H1 (cell line): ENCODE measurements at regions not wholly inside any gene's neighbourhood (a gene's known extent, or its start where the extent isn't known, plus 50 kb on each side); places are given as distances from the start of the nearest gene placed in this dataset.

Source experiments
- ATF3 ChIP-seq: IDR thresholded peaks from 2 replicates; pipeline ENCODE4 v1.6.1; 2011; ENCODE audit warnings: low read depth, mild to moderate bottlenecking, low read length; ENCODE audit not compliant: insufficient read depth
- CHD7 ChIP-seq: fragments of 300-600 bp; sonication (generic); IDR thresholded peaks from 2 replicates; pipeline ENCODE4 v1.7.1; 2012; ENCODE audit warnings: low read length, moderate library complexity, mild to moderate bottlenecking, inconsistent platforms; ENCODE audit not compliant: insufficient replicate concordance
- NRF1 ChIP-seq: IDR thresholded peaks from 2 replicates; pipeline ENCODE4 v1.6.1; 2011; ENCODE audit warnings: mild to moderate bottlenecking, low read depth, low read length, improper control_type of control experiment
- USF2 ChIP-seq: IDR thresholded peaks from 2 replicates; pipeline ENCODE4 v1.6.1; 2011; ENCODE audit warnings: low read length, improper control_type of control experiment
- YY1 ChIP-seq: IDR thresholded peaks from 2 replicates; pipeline ENCODE4 v1.6.1; 2011; ENCODE audit warnings: low read depth, mild to moderate bottlenecking, low read length
- TF ChIP-seq, protein P1 (sequence below): IDR thresholded peaks from 2 replicates; pipeline ENCODE4 v1.6.1; 2012; ENCODE audit warnings: low read length, inconsistent platforms

DNA sequence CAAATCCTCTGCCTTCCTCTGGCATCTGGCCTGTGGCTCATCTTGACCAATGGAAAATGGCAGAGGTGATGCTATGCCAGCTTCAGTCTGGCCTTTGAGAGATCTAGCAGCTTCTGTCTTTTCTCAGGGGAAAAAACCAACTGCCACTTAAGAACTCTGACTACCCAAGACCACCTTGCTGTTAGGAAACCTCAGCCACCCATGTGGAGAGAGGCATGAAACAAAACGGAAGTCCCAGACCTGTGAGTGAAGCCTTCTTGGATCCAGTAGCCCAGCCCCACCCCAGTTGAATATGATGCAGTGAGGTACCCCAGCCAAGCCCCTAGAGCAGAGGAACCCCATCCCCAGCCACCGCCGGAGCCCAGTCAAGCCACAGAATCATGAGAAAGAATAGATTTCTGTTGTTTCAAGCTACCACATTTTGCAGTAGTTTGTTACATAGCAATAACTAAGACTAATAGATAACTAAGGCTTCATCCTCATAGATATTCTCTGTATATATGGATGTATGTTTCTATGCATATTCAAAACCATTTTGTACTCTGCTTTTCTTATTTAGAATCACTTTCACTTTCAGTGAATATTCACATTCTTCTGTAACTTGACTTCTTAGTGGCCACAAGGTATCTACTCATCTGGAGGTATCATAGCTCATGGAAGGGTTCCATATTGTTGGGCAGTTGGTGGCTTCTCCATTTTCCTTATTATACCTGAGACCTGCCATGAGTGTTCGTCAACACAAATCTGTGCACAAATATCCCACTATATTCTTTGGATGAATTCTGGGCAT, 142.1 kb downstream of the FBXO15 start (continued):
- TF ChIP-seq CHD7 (no peak), NRF1 (no peak), YY1 (no peak), USF2 (no peak), ATF3 (no peak)
- TF ChIP-seq, protein P1, sequence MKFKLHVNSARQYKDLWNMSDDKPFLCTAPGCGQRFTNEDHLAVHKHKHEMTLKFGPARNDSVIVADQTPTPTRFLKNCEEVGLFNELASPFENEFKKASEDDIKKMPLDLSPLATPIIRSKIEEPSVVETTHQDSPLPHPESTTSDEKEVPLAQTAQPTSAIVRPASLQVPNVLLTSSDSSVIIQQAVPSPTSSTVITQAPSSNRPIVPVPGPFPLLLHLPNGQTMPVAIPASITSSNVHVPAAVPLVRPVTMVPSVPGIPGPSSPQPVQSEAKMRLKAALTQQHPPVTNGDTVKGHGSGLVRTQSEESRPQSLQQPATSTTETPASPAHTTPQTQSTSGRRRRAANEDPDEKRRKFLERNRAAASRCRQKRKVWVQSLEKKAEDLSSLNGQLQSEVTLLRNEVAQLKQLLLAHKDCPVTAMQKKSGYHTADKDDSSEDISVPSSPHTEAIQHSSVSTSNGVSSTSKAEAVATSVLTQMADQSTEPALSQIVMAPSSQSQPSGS: no peak
